ENCODE measurements at regions not wholly inside any gene's neighbourhood (a gene's known extent, or its start where the extent isn't known, plus 50 kb on each side); places are given as distances from the start of the nearest gene placed in this dataset.

DNA sequence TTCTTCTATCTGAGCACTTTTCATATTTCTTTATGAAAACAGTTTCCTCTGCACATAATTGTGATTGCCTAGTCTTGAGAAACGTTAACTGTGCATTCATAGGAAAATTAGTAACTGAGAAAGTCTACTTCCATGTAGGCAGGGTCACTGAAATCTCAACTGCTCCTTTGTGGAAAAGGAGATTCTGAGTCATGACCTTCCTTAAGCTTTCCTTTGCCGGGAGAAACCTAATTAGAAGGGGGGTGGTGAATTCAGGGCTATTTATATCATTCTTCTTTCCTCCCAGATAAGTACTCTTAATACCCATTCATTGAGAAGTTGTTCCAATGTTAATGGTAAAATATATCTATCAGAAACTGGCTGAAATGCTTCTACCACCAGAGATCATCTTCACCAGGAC is 751.0 kb upstream of the TMEM132C start:
- no peak for TF ChIP-seq GABPA (IDR thresholded peaks at IDR 0.05; ENCODE audit: low read depth)
- TF ChIP-seq POLR2AphosphoS5 (IDR thresholded peaks at IDR 0.05; ENCODE audit: low read depth) = no peak
- no peak for TF ChIP-seq SPI1 (IDR thresholded peaks at IDR 0.05; ENCODE audit: borderline replicate concordance, low read depth)
- TF ChIP-seq, protein P1, sequence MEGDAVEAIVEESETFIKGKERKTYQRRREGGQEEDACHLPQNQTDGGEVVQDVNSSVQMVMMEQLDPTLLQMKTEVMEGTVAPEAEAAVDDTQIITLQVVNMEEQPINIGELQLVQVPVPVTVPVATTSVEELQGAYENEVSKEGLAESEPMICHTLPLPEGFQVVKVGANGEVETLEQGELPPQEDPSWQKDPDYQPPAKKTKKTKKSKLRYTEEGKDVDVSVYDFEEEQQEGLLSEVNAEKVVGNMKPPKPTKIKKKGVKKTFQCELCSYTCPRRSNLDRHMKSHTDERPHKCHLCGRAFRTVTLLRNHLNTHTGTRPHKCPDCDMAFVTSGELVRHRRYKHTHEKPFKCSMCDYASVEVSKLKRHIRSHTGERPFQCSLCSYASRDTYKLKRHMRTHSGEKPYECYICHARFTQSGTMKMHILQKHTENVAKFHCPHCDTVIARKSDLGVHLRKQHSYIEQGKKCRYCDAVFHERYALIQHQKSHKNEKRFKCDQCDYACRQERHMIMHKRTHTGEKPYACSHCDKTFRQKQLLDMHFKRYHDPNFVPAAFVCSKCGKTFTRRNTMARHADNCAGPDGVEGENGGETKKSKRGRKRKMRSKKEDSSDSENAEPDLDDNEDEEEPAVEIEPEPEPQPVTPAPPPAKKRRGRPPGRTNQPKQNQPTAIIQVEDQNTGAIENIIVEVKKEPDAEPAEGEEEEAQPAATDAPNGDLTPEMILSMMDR (IDR thresholded peaks at IDR 0.05; ENCODE audit: insufficient read depth, low read length) = no peak
- TF ChIP-seq, protein P2, sequence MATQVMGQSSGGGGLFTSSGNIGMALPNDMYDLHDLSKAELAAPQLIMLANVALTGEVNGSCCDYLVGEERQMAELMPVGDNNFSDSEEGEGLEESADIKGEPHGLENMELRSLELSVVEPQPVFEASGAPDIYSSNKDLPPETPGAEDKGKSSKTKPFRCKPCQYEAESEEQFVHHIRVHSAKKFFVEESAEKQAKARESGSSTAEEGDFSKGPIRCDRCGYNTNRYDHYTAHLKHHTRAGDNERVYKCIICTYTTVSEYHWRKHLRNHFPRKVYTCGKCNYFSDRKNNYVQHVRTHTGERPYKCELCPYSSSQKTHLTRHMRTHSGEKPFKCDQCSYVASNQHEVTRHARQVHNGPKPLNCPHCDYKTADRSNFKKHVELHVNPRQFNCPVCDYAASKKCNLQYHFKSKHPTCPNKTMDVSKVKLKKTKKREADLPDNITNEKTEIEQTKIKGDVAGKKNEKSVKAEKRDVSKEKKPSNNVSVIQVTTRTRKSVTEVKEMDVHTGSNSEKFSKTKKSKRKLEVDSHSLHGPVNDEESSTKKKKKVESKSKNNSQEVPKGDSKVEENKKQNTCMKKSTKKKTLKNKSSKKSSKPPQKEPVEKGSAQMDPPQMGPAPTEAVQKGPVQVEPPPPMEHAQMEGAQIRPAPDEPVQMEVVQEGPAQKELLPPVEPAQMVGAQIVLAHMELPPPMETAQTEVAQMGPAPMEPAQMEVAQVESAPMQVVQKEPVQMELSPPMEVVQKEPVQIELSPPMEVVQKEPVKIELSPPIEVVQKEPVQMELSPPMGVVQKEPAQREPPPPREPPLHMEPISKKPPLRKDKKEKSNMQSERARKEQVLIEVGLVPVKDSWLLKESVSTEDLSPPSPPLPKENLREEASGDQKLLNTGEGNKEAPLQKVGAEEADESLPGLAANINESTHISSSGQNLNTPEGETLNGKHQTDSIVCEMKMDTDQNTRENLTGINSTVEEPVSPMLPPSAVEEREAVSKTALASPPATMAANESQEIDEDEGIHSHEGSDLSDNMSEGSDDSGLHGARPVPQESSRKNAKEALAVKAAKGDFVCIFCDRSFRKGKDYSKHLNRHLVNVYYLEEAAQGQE (IDR thresholded peaks at IDR 0.05; ENCODE audit: insufficient replicate concordance, low read depth) = no peak
- DNase-seq (ENCODE audit: low read depth in 1 of 2, low spot score in 1 of 2) = no peak
- H3K4me3 ChIP-seq (replicated peaks; ENCODE audit: insufficient read depth, low read length) = no peak overlapping the region
- no peak overlapping the region for H3K27ac ChIP-seq (replicated peaks)
- no peaks in the 10 kb centered on the region for H3K27me3 ChIP-seq (ENCODE audit: insufficient read depth, poor library complexity, severe bottlenecking)

DNA sequence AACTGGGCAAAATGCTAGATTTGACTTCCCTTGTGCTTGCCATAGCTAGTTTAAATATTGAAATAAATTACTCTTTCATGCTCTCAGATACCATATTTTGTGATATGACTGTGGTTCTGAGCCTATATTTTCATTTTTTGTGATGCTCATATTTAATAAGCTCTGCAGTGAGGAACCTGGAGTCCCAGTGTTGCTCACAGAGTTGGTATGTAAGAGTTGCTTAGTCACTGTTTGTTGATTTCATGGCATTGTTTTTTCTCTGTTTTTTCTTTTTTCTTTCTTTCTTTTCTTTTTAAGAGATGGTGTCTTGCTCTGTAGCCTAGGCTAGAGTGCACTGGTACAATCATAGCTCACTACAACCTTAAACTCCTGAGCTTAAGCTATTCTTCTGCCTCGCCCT is 750.5 kb upstream of the TMEM132C start:
- Histone ChIP-seq H3K27me3 (ENCODE audit: insufficient read depth, poor library complexity, severe bottlenecking) (no peaks in the 10 kb centered on the region), H3K4me3 (replicated peaks; ENCODE audit: insufficient read depth, low read length) (no peak overlapping the region), H3K27ac (replicated peaks) (no peak overlapping the region)
- TF ChIP-seq, protein P1 (IDR thresholded peaks at IDR 0.05; ENCODE audit: insufficient read depth, low read length) = no peak
- TF ChIP-seq GABPA (IDR thresholded peaks at IDR 0.05; ENCODE audit: low read depth) (no peak), POLR2AphosphoS5 (IDR thresholded peaks at IDR 0.05; ENCODE audit: low read depth) (no peak), SPI1 (IDR thresholded peaks at IDR 0.05; ENCODE audit: borderline replicate concordance, low read depth) (no peak)
- TF ChIP-seq, protein P2 (IDR thresholded peaks at IDR 0.05; ENCODE audit: insufficient replicate concordance, low read depth) = no peak
- no peak for DNase-seq (ENCODE audit: low read depth in 1 of 2, low spot score in 1 of 2)

DNA sequence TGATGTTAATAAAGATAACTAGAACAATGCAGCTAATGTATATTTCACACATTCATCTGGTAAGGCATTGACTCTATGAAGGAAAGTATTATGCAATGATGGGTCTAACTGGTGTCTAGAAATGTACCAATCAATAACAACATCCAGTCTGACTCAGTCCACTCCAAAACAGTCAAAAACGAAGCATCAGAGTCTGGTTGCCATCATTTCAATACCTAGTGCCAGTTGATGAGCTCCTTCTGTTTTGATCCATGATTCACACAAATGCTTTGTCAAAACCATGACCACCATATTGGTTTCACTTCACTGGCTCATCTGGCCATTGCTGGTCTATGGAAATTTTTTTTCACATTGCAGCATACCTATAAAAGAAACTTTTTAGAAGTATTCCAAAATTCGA is 747.2 kb upstream of the TMEM132C start:
- TF ChIP-seq SPI1 (IDR thresholded peaks at IDR 0.05; ENCODE audit: borderline replicate concordance, low read depth) = no peak
- TF ChIP-seq, protein P2 (IDR thresholded peaks at IDR 0.05; ENCODE audit: insufficient replicate concordance, low read depth) = no peak
- TF ChIP-seq POLR2AphosphoS5 (IDR thresholded peaks at IDR 0.05; ENCODE audit: low read depth) = no peak
- TF ChIP-seq, protein P1 (IDR thresholded peaks at IDR 0.05; ENCODE audit: insufficient read depth, low read length) = no peak
- no peak for TF ChIP-seq GABPA (IDR thresholded peaks at IDR 0.05; ENCODE audit: low read depth)
- no peak overlapping the region for H3K27ac ChIP-seq (replicated peaks)
- DNase-seq (ENCODE audit: low read depth in 1 of 2, low spot score in 1 of 2) = no peak
- H3K27me3 ChIP-seq (ENCODE audit: insufficient read depth, poor library complexity, severe bottlenecking) = no peaks in the 10 kb centered on the region
- no peak overlapping the region for H3K4me3 ChIP-seq (replicated peaks; ENCODE audit: insufficient read depth, low read length)

Measured in HL-60 (cell line).